GM10266 (cell line): ENCODE measurements at regions not wholly inside any gene's neighbourhood (a gene's known extent, or its start where the extent isn't known, plus 50 kb on each side); places are given as distances from the start of the nearest gene placed in this dataset.

Experiments used
- DNase-seq: peaks from one replicate; pipeline ENCODE4 v3.0.0; 2012; ENCODE audit errors: extremely low spot score
- CTCF ChIP-seq: IDR thresholded peaks from 2 replicates; pipeline ENCODE4 v1.5.1; 2012; ENCODE audit warnings: mild to moderate bottlenecking, low read depth; ENCODE audit not compliant: control insufficient read depth, insufficient read depth; ENCODE audit errors: missing control alignments

- DNase-seq = no peak
- no peak for TF ChIP-seq CTCF
These were observed 292.8 kb downstream of the PTBP2 start for GRCh38 chr1:97014426-97014825.

GRCh38 chr1:97017895-97018294, 296.3 kb downstream of the PTBP2 start:
- no peak for DNase-seq
- no peak for TF ChIP-seq CTCF
